SK-N-SH (cell line): ENCODE measurements at regions not wholly inside any gene's neighbourhood (a gene's known extent, or its start where the extent isn't known, plus 50 kb on each side); places are given as distances from the start of the nearest gene placed in this dataset.
A peak's percentile ranks its signal among the peaks of the same experiment; 100 is the strongest.

ENCODE experiments used
- CTCF ChIA-PET: fragments of 300-600, 350-600 bp; formaldehyde crosslinking; extraction: SDS; loops from one replicate; lab custom pipeline; 2021; lab: Yijun Ruan, JAX
- POLR2A ChIA-PET: fragments of 350-600 bp; sonication (Branson Sonifier 250); formaldehyde crosslinking; extraction: SDS; loops from one replicate; lab custom pipeline; 2020; ENCODE audit warnings: antibody characterized with exemption, inconsistent platforms; lab: Yijun Ruan, JAX
- DNase-seq: peaks from one replicate; pipeline ENCODE4 v3.0.0; 2012
- H2AFZ ChIP-seq: fragments of 200-600 bp; sonication (generic); 2 replicates; pipeline ENCODE4 v1.8.1; 2016; ENCODE audit warnings: antibody characterized with exemption, mild to moderate bottlenecking, low read depth
- H3F3A ChIP-seq: fragments of 200-600 bp; sonication (generic); replicated peaks from 2 replicates; pipeline ENCODE3; 2016; ENCODE audit warnings: antibody characterized with exemption, mild to moderate bottlenecking; ENCODE audit not compliant: insufficient read depth
- H3K27ac ChIP-seq, 2 experiments: fragments of 200-500 bp in 1 of 2; fragments of 200-600 bp in 1 of 2; sonication (Bioruptor generic) in 1 of 2; sonication (generic), shearing (Covaris generic) in 1 of 2; 2 replicates each; pipeline versions ENCODE4 v1.5.1 to v1.6.1; 2014 to 2016; ENCODE audit warnings: low read depth in 2 of 2, inconsistent platforms in 1 of 2, low read length in 1 of 2, mild to moderate bottlenecking in 1 of 2, mixed read lengths in 1 of 2
- H3K27me3 ChIP-seq: fragments of 200-600 bp; sonication (generic), shearing (Covaris generic); 2 replicates; pipeline ENCODE4 v1.6.1; 2016; ENCODE audit warnings: mixed run types; ENCODE audit not compliant: insufficient read depth
- H3K36me3 ChIP-seq, 2 experiments: fragments of 200-500 bp in 1 of 2; fragments of 200-600 bp in 1 of 2; sonication (Bioruptor generic) in 1 of 2; sonication (generic) in 1 of 2; replicated peaks in 1 of 2; 2 replicates each; pipeline versions ENCODE3 to v1.5.1; 2014 to 2016; ENCODE audit warnings: low read length in 1 of 2, mild to moderate bottlenecking in 1 of 2; ENCODE audit not compliant: insufficient read depth in 2 of 2, control insufficient read depth in 1 of 2
- H3K4me1 ChIP-seq, 2 experiments: fragments of 200-500 bp in 1 of 2; fragments of 200-600 bp in 1 of 2; sonication (Bioruptor generic) in 1 of 2; sonication (generic), shearing (Covaris generic) in 1 of 2; 2 replicates each; pipeline versions ENCODE4 v1.5.1 to v1.6.1; 2014 to 2016; ENCODE audit warnings: low read depth in 1 of 2, low read length in 1 of 2, mixed run types in 1 of 2; ENCODE audit not compliant: insufficient read depth in 2 of 2, control insufficient read depth in 1 of 2
- H3K4me2 ChIP-seq: fragments of 200-600 bp; sonication (generic), shearing (Covaris generic); 2 replicates; pipeline ENCODE4 v1.6.1; 2017; ENCODE audit warnings: mixed run types
- H3K4me3 ChIP-seq, 2 experiments: fragments of 200-500 bp in 1 of 2; fragments of 200-600 bp in 1 of 2; sonication (Bioruptor generic) in 1 of 2; sonication (generic), shearing (Covaris generic) in 1 of 2; 2 replicates each; pipeline versions ENCODE4 v1.5.1 to v1.8.1; 2014 to 2016; ENCODE audit warnings: low read depth in 2 of 2, inconsistent platforms in 1 of 2, low read length in 1 of 2, mild to moderate bottlenecking in 1 of 2, mixed read lengths in 1 of 2, moderate library complexity in 1 of 2
- H3K79me2 ChIP-seq: fragments of 200-600 bp; sonication (generic); 2 replicates; pipeline ENCODE4 v1.8.1; 2017; ENCODE audit warnings: mild to moderate bottlenecking; ENCODE audit not compliant: insufficient read depth
- H3K9ac ChIP-seq: fragments of 200-600 bp; sonication (generic); 2 replicates; pipeline ENCODE4 v1.6.1; 2017; ENCODE audit warnings: mixed run types
- H3K9me2 ChIP-seq: fragments of 200-600 bp; sonication (generic); 2 replicates; pipeline ENCODE4 v1.6.1; 2017; ENCODE audit warnings: mixed run types
- H3K9me3 ChIP-seq: fragments of 200-600 bp; sonication (generic); 2 replicates; pipeline ENCODE4 v1.6.1; 2017; ENCODE audit warnings: mixed run types, mild to moderate bottlenecking, moderate library complexity
- H4K20me1 ChIP-seq: fragments of 200-600 bp; sonication (generic); 2 replicates; pipeline ENCODE4 v1.6.1; 2017; ENCODE audit warnings: mild to moderate bottlenecking, mixed run types; ENCODE audit not compliant: insufficient read depth
- ELF1 ChIP-seq: IDR thresholded peaks from 2 replicates; pipeline ENCODE4 v1.4.0; 2012
- GABPA ChIP-seq: IDR thresholded peaks from 2 replicates; pipeline ENCODE4 v1.4.0; 2012; ENCODE audit warnings: low read depth, mild to moderate bottlenecking
- GATA2 ChIP-seq: sonication (generic); formaldehyde crosslinking; IDR thresholded peaks from 2 replicates; pipeline ENCODE4 v1.5.0; 2020; ENCODE audit warnings: mild to moderate bottlenecking, missing genetic modification reagents
- IRF3 ChIP-seq: fragments of 150-350 bp; IDR thresholded peaks from 2 replicates; pipeline ENCODE4 v1.6.1; 2016; ENCODE audit warnings: mild to moderate bottlenecking, low read depth, low read length
- MAX ChIP-seq: IDR thresholded peaks from 2 replicates; pipeline ENCODE4 v1.4.0; 2012; ENCODE audit warnings: low read depth
- MEF2A ChIP-seq: IDR thresholded peaks from 2 replicates; pipeline ENCODE4 v1.4.0; 2012; ENCODE audit warnings: low read depth, borderline replicate concordance
- NRF1 ChIP-seq: IDR thresholded peaks from 2 replicates; pipeline ENCODE4 v1.6.1; 2012; ENCODE audit warnings: low read depth, mild to moderate bottlenecking, low read length
- PBX3 ChIP-seq: IDR thresholded peaks from 2 replicates; pipeline ENCODE4; 2012
- POLR2AphosphoS5 ChIP-seq: IDR thresholded peaks from 2 replicates; pipeline ENCODE4 v1.6.1; 2012; ENCODE audit warnings: low read depth, low read length
- RCOR1 ChIP-seq: fragments of 150-350 bp; IDR thresholded peaks from 2 replicates; pipeline ENCODE4 v1.6.1; 2017; ENCODE audit warnings: antibody characterized with exemption, low read length
- RXRA ChIP-seq: IDR thresholded peaks from 2 replicates; pipeline ENCODE4 v1.4.0; 2012; ENCODE audit warnings: low read depth, mild to moderate bottlenecking, borderline replicate concordance
- SIN3A ChIP-seq: IDR thresholded peaks from 2 replicates; pipeline ENCODE4 v1.6.1; 2012; ENCODE audit warnings: low read depth, mild to moderate bottlenecking, low read length, moderate library complexity, borderline replicate concordance
- SMC3 ChIP-seq: IDR thresholded peaks from 2 replicates; pipeline ENCODE4 v1.6.1; 2012; ENCODE audit warnings: low read depth, low read length, improper control_type of control experiment
- TAF1 ChIP-seq: IDR thresholded peaks from 2 replicates; pipeline ENCODE4 v1.6.1; 2012; ENCODE audit warnings: low read depth, mild to moderate bottlenecking, low read length, moderate library complexity, borderline replicate concordance
- TCF12 ChIP-seq: IDR thresholded peaks from 2 replicates; pipeline ENCODE4 v1.4.0; 2012
- TEAD4 ChIP-seq: IDR thresholded peaks from 2 replicates; pipeline ENCODE4 v1.4.0; 2012; ENCODE audit warnings: mild to moderate bottlenecking, borderline replicate concordance; ENCODE audit not compliant: insufficient read depth
- YY1 ChIP-seq: IDR thresholded peaks from 2 replicates; pipeline ENCODE4 v1.4.0; 2012; ENCODE audit warnings: low read depth, mild to moderate bottlenecking
- ZBTB33 ChIP-seq: IDR thresholded peaks from 2 replicates; pipeline ENCODE4 v1.4.0; 2012; ENCODE audit warnings: low read depth, borderline replicate concordance
- WGBS: methylation state at CpG from one replicate; pipeline ENCODE4 v1.1.6; 2017; ENCODE audit warnings: low lambda C conversion rate; 5-methylcytosine and 5-hydroxymethylcytosine counted together

GRCh38 chr12:60174476-60174875 lies 578.6 kb downstream of the SLC16A7 start:
- ChIA-PET CTCF (no interaction called here), POLR2A (no interaction called here)
- Histone ChIP-seq H3K27ac (no peak overlapping the region), H3K27me3 (no peaks in the 10 kb centered on the region), H3K4me1 (no peaks in the 10 kb centered on the region; a peak in 1 of 4 replicates), H3K9ac (no peak overlapping the region), H3F3A (no peaks in the 10 kb centered on the region), H3K4me2 (no peak overlapping the region), H4K20me1 (no peaks in the 10 kb centered on the region), H3K4me3 (no peak overlapping the region), H3K79me2 (no peaks in the 10 kb centered on the region), H2AFZ (0 out of 2 replicates have a peak overlapping the region, but pooled peaks have one; percentile 34), H3K9me3 (no peaks in the 10 kb centered on the region), H3K9me2 (no peaks in the 10 kb centered on the region), H3K36me3 (no peaks in the 10 kb centered on the region)
- DNase-seq = no peak
- TF ChIP-seq TEAD4 = no peak
- no peak for TF ChIP-seq GABPA
- TF ChIP-seq MEF2A = no peak

GRCh38 chr12:60174941-60175340 lies 579.1 kb downstream of the SLC16A7 start:
- ChIA-PET CTCF (no interaction called here), POLR2A (no interaction called here)
- no peak overlapping the region for H3K4me2 ChIP-seq
- no peaks in the 10 kb centered on the region for H4K20me1 ChIP-seq
- no peak overlapping the region for H3K9ac ChIP-seq
- no peak overlapping the region for H2AFZ ChIP-seq
- H3K4me3 ChIP-seq = no peak overlapping the region
- no peaks in the 10 kb centered on the region for H3F3A ChIP-seq
- H3K9me2 ChIP-seq = no peaks in the 10 kb centered on the region
- H3K27ac ChIP-seq = no peak overlapping the region
- 0% methylated on average over 1 of the region's 1 CpG for WGBS
- DNase-seq = no peak
- no peaks in the 10 kb centered on the region for H3K27me3 ChIP-seq
- no peaks in the 10 kb centered on the region for H3K9me3 ChIP-seq
- TF ChIP-seq TCF12 (no peak), TAF1 (no peak), RXRA (no peak), SMC3 (no peak), IRF3 (no peak), NRF1 (no peak), RCOR1 (no peak), MEF2A (no peak), SIN3A (no peak), GABPA (no peak), YY1 (no peak), PBX3 (no peak), POLR2AphosphoS5 (no peak), GATA2 (no peak), ELF1 (no peak), MAX (no peak), ZBTB33 (no peak)
- no peaks in the 10 kb centered on the region; a peak in 1 of 4 replicates for H3K4me1 ChIP-seq
- H3K36me3 ChIP-seq = no peaks in the 10 kb centered on the region
- no peaks in the 10 kb centered on the region for H3K79me2 ChIP-seq
